ENCODE measurements at regions not wholly inside any gene's neighbourhood (a gene's known extent, or its start where the extent isn't known, plus 50 kb on each side); places are given as distances from the start of the nearest gene placed in this dataset.

- no peaks in the 10 kb centered on the region for H3K36me3 ChIP-seq (ENCODE audit: control insufficient read depth in 2 of 2, insufficient read depth in 2 of 2, low read length in 1 of 2)
- H3K79me2 ChIP-seq (ENCODE audit: control insufficient read depth, insufficient read depth, low read length) = no peaks in the 10 kb centered on the region
- SMC1A ChIA-PET (ENCODE audit: uncharacterized antibody, unreplicated experiment) = interaction anchor here (1.1 to 1.3 kb wide), 2 partner anchors 200 to 708 kb away, joined by 3 to 4 read pairs; no protein-coding TSS in a partner anchor
- 49% methylated on average over 6 of the region's 6 CpGs for WGBS (ENCODE audit: insufficient coverage, insufficient replicate concordance, low lambda C conversion rate, missing lambda C conversion rate)
- no peak for FAIRE-seq
- H3K4me3 ChIP-seq = no peak overlapping the region
- no peaks in the 10 kb centered on the region for H3K9me3 ChIP-seq (replicated peaks; ENCODE audit: control insufficient read depth, insufficient read depth, low read length)
- in situ Hi-C loops (cut with MboI) (no loop called here), intact Hi-C loops (cut with micrococcal nuclease; ENCODE audit: unreplicated experiment) (no loop called here)
- RAD21 ChIA-PET (ENCODE audit: unreplicated experiment) = no interaction called here
- ATAC-seq = no peak; the same call in 2 of the 3 replicates
- no TSS peak for BruUV-seq (replicated peaks)
- no peaks in the 10 kb centered on the region for H3K27me3 ChIP-seq (replicated peaks in 1 of 2; ENCODE audit: control insufficient read depth in 2 of 2, insufficient read depth in 2 of 2, low read length in 1 of 2)
- H3K4me1 ChIP-seq (ENCODE audit: control insufficient read depth, insufficient read depth, low read length) = no peaks in the 10 kb centered on the region
- CTCF ChIA-PET = interaction anchor here (0.9 to 5.5 kb wide), 5 partner anchors 187 to 237 kb away, joined by 3 to 45 read pairs (median 7); no protein-coding TSS in a partner anchor
- no peaks in the 10 kb centered on the region for H4K20me1 ChIP-seq (ENCODE audit: control insufficient read depth, insufficient read depth)
- no peak overlapping the region for H3K27ac ChIP-seq (ENCODE audit: control insufficient read depth, insufficient read depth)
- H3K9ac ChIP-seq (ENCODE audit: control insufficient read depth, insufficient read depth, low read length) = no peak overlapping the region
- DNase-seq (ENCODE audit: low read depth, low spot score) = no peak
- H2AFZ ChIP-seq (ENCODE audit: control insufficient read depth, low read depth, low read length) = no peak overlapping the region
- POLR2A ChIA-PET = no interaction called here
- no peak overlapping the region for H3K4me2 ChIP-seq (ENCODE audit: control insufficient read depth, insufficient read depth)
- TF ChIP-seq PML (IDR thresholded peaks at IDR 0.05; ENCODE audit: low read length) (no peak), CEBPZ (IDR thresholded peaks at IDR 0.05; ENCODE audit: low read depth, low read length) (no peak), ATF7 (IDR thresholded peaks at IDR 0.05; ENCODE audit: low read depth) (no peak), STAT1 (conservative IDR thresholded peaks at IDR 0.05) (no peak), HDAC6 (IDR thresholded peaks at IDR 0.05; ENCODE audit: unreplicated experiment) (no peak), MAX (IDR thresholded peaks at IDR 0.05; ENCODE audit: low read depth, low read length) (no peak), POU2F2 (IDR thresholded peaks at IDR 0.05; ENCODE audit: borderline replicate concordance, low read depth, low read length) (no peak), FOXM1 (IDR thresholded peaks at IDR 0.05; ENCODE audit: low read depth, low read length) (no peak), CUX1 (IDR thresholded peaks at IDR 0.05; ENCODE audit: insufficient replicate concordance, low read depth, low read length) (no peak), YY1 (IDR thresholded peaks at IDR 0.05; ENCODE audit: low read depth, low read length) (no peak), SIN3A (IDR thresholded peaks at IDR 0.05; ENCODE audit: low read depth, low read length) (no peak)
These were observed 133.8 kb upstream of the CPM start for GRCh38 chr12:69066492-69067373.
